A172 (cell line): ENCODE measurements at regions not wholly inside any gene's neighbourhood (a gene's known extent, or its start where the extent isn't known, plus 50 kb on each side); places are given as distances from the start of the nearest gene placed in this dataset.

Experiments used
- DNase-seq: peaks from one replicate; pipeline ENCODE4 v3.0.0-alpha.2; 2015; ENCODE audit warnings: low spot score

- DNase-seq = no peak
Measured at GRCh38 chr9:81119591-81119990, 569.8 kb downstream of the TLE1 start.

DNA sequence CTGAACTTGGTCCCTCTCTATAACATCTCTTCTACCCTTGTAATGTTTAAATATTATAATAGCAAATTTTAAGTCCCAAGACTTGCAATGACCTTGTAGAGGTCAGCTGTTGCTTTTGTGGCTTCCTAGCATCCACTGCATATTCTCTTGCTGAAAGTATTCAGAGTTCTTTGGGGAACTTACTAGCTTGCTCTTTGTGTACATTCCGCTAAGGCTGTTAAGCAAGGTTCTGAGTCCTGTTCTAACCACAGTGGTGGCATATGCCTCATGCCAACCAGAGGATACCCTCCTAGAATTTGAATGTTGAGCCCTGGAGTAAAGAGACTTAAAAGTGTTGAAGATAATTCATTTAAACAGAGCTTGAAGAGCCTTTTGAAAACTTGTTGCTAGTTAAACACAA is 570.9 kb downstream of the TLE1 start:
- DNase-seq = no peak

GRCh38 chr9:81116340-81117137 is 572.8 kb downstream of the TLE1 start:
- peak; percentile 54 for DNase-seq

DNA sequence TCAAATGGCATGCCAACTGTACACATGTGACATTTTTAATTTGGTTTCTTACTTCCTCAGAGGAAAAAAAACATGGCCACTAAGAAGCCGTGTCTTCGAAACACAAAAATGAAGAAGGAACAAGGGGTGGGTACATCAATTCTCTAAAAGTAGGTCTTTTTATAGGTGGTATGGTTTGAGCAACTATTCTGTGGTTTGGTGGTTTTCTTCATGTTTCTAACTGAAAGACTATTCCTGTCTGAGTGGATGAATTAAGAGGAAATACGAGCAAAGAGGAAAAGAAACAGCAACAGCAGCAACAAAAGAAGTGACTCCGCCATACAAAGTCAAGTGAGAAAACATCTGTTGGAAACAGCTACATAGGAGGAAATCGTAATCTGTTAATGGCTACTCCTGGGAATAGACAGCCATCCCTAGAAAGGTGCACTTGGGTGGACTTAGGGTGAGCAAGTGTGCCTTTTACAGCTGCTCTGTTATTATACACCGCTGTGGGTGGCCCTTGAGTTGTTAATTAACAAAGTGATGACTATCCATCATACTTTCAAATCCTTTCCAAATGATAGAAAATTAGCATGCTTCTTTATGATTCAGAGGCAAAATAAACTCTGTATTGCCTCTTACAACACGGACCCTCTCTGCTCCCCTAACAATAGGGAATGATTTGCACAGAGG is 575.8 kb downstream of the TLE1 start:
- DNase-seq = no peak

GRCh38 chr9:81112627-81113452 is 576.5 kb downstream of the TLE1 start:
- no peak for DNase-seq

DNA sequence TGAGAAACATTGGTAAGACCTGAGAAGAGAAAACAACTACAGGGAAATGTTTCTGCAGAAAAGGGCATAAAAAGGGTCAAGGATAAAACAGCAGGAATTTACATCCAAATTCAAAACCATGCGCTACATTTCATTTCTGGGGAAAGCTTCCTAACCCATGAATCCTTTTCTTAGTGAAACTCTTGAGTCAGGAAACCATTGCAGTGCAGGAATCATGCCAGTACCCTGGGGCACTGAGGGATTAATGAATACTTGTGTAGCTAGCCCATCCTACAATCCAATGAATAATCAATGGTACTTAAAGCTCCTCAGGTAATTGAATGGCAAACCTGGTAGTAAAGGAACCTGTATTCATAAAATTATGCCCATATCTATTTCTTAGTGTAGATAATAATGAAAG is 580.5 kb downstream of the TLE1 start:
- peak; percentile 23 for DNase-seq

- peak; percentile 86 for DNase-seq
Measured at GRCh38 chr9:81108391-81108790, 581.0 kb downstream of the TLE1 start.

- DNase-seq = no peak
Measured at GRCh38 chr9:81103597-81104471, 585.5 kb downstream of the TLE1 start.

DNA sequence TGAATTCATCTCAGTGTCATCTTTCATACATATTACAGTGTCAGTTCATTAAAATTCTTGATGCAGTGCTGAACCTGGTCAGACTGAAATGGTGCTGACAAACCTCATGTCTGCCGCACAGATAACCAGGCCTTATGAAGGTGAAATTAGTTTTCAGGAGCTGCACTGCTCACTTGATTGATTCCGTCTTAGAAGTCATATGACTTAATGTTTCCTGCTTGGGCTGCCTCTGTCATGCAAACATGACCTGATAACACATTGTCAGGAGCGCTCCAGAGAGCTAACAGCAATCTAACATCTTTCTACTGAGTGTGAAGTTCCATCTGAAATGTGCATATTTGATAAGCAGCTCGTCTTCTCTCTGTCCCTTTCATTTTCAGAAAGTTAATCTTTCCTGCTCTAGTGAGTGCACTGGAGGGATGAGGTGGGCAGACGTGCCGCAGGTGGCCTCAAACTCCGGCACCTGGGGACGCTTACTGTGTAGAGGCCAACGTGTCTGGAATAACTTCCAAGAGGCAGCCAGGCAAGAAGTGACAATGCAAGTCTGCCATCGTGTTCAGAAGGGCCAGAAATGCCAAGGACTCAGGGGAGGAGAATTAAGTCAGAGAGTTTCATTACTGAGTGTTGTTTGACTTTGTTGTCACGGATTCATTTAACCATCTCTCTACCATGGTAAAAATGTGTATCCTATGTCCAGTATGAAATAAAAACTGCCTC is 592.1 kb downstream of the TLE1 start:
- no peak for DNase-seq

- DNase-seq = no peak
Measured at GRCh38 chr9:81096625-81097024, 592.7 kb downstream of the TLE1 start.

GRCh38 chr9:81092057-81092456 is 597.3 kb downstream of the TLE1 start:
- DNase-seq = no peak

GRCh38 chr9:81088341-81088740 is 601.0 kb downstream of the TLE1 start:
- no peak for DNase-seq

- no peak for DNase-seq
Measured at GRCh38 chr9:81086416-81086815, 602.9 kb downstream of the TLE1 start.

DNA sequence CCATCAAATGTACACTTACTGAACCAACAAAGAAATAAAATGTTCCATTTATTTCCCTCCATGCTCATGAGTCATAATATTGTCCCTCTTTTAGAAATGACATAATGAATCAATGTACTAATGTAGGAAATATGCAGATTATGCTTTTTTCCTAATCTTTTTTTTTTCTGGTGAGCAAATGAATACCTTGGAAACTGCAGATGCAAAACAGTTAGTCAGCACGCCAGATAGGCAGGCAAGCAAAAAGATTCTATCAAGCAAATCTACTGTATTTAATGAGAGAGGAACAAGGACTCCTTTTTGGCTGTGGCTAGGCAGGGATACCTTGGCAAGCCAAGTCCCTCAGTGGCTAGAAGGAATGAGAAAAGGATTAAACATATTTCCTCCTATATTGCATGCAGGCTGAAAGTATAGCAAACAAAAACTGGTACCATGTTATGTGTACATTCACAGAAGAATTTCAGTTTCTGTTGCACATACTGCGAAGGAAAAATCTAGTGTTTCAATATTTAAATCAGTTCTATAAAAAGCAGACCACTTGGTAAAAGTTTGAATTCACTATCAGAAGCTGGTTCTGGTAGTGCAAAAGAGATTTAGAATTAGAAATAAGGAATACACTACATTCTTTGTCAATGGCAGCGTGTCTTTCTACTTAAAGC is 605.4 kb downstream of the TLE1 start:
- DNase-seq = peak; percentile 38

DNA sequence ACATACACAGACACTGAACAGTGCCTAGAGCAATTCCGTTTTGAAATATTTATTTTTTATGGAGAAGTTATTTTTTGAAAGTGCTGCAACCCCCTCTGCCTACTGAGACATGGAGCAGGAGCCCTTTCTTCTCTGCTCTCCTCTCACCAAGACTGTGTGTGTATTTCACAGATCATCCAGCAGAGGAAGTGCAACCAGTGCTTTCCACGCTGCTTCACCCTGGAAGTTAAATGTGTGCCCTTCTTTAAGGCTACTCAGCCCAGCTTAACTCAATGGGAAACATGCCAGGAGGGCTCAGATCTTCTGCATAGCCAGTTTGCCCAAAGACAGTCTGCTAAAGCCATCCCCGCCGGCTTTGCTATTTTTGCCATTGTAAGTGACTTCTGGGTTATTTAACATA is 606.3 kb downstream of the TLE1 start:
- peak; percentile 15 for DNase-seq

- no peak for DNase-seq
Measured at GRCh38 chr9:81082221-81082620, 607.1 kb downstream of the TLE1 start.

DNA sequence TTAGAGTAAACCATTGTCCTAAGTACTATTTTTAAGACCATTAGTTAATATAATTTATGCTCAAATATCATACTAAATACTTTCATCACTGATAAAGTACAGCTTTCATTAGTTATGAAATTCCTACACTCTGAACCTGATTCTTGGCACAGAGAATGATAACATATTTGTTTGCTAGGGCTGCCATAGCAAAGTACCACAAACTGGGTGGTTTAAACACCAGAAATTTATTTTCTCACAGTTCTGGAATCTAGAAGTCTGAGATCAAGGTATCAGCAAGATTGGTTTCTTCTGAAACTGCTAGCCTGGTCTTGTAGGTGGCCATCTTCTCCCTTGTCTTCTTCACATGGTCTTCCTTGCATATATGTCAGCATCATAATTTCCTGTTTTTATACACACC is 608.4 kb downstream of the TLE1 start:
- DNase-seq = no peak

- no peak for DNase-seq
Measured at GRCh38 chr9:81080185-81080584, 609.2 kb downstream of the TLE1 start.

GRCh38 chr9:81079055-81079454 is 610.3 kb downstream of the TLE1 start:
- no peak for DNase-seq

DNA sequence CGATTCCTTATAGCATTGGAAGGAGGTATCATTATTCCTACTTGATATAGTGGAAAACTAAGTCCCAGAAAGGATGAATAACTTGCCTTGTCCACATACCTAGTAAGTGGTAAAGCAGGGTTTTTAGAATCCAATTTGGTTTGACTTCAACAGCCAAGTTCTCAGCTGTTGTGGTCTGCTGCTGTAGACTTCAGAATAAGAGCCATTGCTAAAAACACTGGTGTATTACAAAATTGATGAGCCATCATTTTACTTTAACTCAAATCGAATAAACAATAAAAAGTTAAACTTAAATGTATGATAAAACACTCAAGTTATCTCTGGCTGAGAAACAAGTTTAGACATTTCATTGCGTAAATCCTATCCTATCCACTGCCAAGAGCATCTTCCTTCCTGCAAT is 610.8 kb downstream of the TLE1 start:
- no peak for DNase-seq
